ENCODE measurements at regions not wholly inside any gene's neighbourhood (a gene's known extent, or its start where the extent isn't known, plus 50 kb on each side); places are given as distances from the start of the nearest gene placed in this dataset.

- TF ChIP-seq CTCF (IDR thresholded peaks at IDR 0.05): no peak
- no peak for TF ChIP-seq POLR2A (IDR thresholded peaks at IDR 0.05)
- Histone ChIP-seq H3K9me3 (replicated peaks in 1 of 3) (no peaks in the 10 kb centered on the region), H3K36me3 (replicated peaks in 1 of 2) (no peaks in the 10 kb centered on the region), H3K4me1 (replicated peaks in 1 of 2) (no peaks in the 10 kb centered on the region), H3K4me3 (no peak overlapping the region), H3K27ac (no peak overlapping the region), H3K27me3 (no peaks in the 10 kb centered on the region)
- intact Hi-C loops (cut with DNase I): no loop called here
- 54 to 70% (median 67%) methylated on average over 7 of the region's 7 CpGs for WGBS, 4 donors
- no peak for DNase-seq
These were observed 303.0 kb downstream of the ICOS start for GRCh38 chr2:204239411-204240165.

- Histone ChIP-seq H3K27me3 (no peaks in the 10 kb centered on the region), H3K4me1 (replicated peaks in 1 of 2) (no peaks in the 10 kb centered on the region), H3K9me3 (replicated peaks in 1 of 3) (no peaks in the 10 kb centered on the region), H3K4me3 (no peak overlapping the region), H3K27ac (no peak overlapping the region), H3K36me3 (replicated peaks in 1 of 2) (no peaks in the 10 kb centered on the region)
- TF ChIP-seq POLR2A (IDR thresholded peaks at IDR 0.05) (no peak), CTCF (IDR thresholded peaks at IDR 0.05) (no peak)
- no peak for DNase-seq
- intact Hi-C loops (cut with DNase I): no loop called here
- 86 to 91% (median 88%) methylated on average over 2 of the region's 2 CpGs for WGBS, 4 donors
These were observed 304.3 kb upstream of the PARD3B start for GRCh38 chr2:204240961-204241360.

DNA sequence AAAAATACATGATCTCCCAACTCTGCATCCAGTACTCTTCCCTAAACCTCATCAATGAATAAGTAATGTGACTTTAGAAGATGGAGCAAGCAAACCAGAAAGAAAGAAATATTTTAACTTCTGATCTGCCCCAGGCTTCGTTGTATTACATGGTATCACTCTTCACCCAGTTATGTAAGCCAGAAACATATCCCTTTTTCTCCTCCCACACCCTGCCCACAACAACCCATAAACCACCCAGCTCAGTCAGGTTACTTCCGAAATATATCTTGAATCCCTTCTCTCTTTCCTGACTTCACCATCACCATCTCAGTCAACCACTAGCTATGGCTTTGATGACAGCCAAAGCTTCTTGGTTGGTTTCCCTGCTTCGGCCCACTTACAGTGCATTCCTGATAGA lies 295.8 kb upstream of the PARD3B start:
- WGBS, 4 donors: 87 to 96% (median 92%) methylated on average over 3 of the region's 3 CpGs

DNA sequence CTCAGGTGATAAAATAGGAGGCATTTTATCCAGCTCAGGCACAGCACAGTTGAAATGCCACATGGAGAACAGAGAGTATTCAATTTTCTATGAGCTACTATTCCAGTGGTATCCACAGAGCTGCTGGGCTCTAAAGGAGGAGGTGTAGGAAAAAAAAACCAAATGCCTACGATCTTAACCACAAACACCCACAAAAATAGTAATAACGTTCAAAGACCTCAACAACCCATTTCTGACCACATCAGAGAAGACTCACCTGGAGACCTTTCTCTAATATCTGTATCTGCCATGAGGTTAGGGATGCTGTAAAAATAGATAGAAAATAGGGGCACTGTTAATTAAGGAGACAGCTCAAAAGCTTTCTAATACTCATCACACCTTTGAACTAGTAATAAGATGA lies 294.6 kb upstream of the PARD3B start:
- H3K9me3 ChIP-seq (replicated peaks in 1 of 3): no peaks in the 10 kb centered on the region
- TF ChIP-seq POLR2A (IDR thresholded peaks at IDR 0.05): no peak
- no peak for TF ChIP-seq CTCF (IDR thresholded peaks at IDR 0.05)
- no peak overlapping the region for H3K27ac ChIP-seq
- H3K4me3 ChIP-seq: no peak overlapping the region
- no peaks in the 10 kb centered on the region for H3K36me3 ChIP-seq (replicated peaks in 1 of 2)
- intact Hi-C loops (cut with DNase I): no loop called here
- DNase-seq: no peak
- no peaks in the 10 kb centered on the region for H3K4me1 ChIP-seq (replicated peaks in 1 of 2)
- 45 to 82% (median 65%) methylated on average over 2 of the region's 2 CpGs for WGBS, 4 donors
- no peaks in the 10 kb centered on the region for H3K27me3 ChIP-seq

More for the DNA sequence above, 295.8 kb upstream of the PARD3B start:
- H3K27ac ChIP-seq: no peak overlapping the region
- H3K4me1 ChIP-seq (replicated peaks in 1 of 2): no peaks in the 10 kb centered on the region
- no peak overlapping the region for H3K4me3 ChIP-seq
- TF ChIP-seq CTCF (IDR thresholded peaks at IDR 0.05): no peak
- TF ChIP-seq POLR2A (IDR thresholded peaks at IDR 0.05): no peak
- intact Hi-C loops (cut with DNase I): no loop called here
- H3K36me3 ChIP-seq (replicated peaks in 1 of 2): no peaks in the 10 kb centered on the region
- no peak for DNase-seq
- H3K27me3 ChIP-seq: no peaks in the 10 kb centered on the region
- H3K9me3 ChIP-seq (replicated peaks in 1 of 3): no peaks in the 10 kb centered on the region
